ENCODE measurements at regions not wholly inside any gene's neighbourhood (a gene's known extent, or its start where the extent isn't known, plus 50 kb on each side); places are given as distances from the start of the nearest gene placed in this dataset.
"Not testable (repeated sequence)": the region's sequence is repeated elsewhere in the genome, so short reads cannot be mapped to it uniquely, and the experiment has no call there.

DNA sequence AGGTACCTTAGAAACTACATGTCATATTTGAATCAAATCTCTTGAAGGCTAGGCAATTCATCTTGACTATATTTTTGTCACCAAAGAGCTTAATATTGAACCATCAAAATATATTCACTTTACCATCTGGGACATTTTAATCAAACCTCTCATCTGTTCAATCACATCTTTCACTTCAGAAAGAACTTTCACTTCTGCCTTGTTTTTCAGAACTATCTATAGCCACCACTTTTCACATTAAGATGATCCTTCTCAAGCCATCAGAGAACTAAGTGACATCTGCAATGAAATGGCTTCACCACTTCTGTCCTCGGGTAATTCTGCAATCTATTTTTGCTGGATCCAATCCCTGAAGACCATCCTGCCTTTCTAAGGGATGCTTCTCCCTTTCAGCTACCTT is 57.8 kb downstream of the OR2B2 start:
- DNase-seq, result no peak

DNA sequence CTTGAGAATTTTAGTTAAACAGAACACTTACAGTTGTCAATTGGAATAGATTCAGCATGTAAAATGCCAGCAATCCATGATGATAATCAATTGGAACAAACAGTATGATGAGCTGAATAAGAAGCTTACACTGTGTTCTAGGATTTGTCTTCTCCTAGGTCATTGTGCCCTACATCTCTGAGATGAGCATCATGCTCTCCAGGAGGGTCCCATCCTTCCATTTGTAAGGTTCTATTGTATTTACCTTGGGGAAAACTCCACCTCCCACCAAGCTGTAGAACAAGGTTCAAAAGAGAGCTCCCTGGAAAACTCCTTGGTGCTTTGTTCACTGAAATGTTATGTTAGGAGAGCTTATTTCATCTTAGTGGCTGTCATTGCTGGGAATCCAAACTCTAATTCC is 60.8 kb downstream of the OR2B2 start:
- DNase-seq, result no peak

GRCh38 chr6:27849001-27849400 is 63.2 kb downstream of the OR2B2 start:
- DNase-seq, result not testable (repeated sequence)

DNA sequence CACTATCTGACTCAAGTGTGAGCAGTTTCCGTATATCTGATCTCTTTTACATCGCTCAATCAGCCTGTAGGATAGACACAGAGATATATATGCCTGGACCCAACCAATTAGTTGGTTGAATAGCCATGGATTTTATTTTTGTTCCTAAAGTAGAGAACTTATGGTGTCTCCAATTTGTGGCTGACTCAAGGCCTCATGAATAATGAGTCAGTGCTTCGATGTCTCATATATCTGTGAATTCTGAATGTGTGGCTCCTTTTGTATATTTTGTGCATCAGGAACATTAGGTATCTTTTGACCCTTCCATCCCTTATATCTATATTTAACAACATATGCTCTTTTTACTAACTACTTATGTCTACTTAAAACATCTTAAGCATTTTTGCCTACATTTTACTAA is 64.5 kb downstream of the OR2B2 start:
- no peak for DNase-seq

- DNase-seq, result no peak
Measured at GRCh38 chr6:27840572-27840971, 71.6 kb downstream of the OR2B2 start.

DNA sequence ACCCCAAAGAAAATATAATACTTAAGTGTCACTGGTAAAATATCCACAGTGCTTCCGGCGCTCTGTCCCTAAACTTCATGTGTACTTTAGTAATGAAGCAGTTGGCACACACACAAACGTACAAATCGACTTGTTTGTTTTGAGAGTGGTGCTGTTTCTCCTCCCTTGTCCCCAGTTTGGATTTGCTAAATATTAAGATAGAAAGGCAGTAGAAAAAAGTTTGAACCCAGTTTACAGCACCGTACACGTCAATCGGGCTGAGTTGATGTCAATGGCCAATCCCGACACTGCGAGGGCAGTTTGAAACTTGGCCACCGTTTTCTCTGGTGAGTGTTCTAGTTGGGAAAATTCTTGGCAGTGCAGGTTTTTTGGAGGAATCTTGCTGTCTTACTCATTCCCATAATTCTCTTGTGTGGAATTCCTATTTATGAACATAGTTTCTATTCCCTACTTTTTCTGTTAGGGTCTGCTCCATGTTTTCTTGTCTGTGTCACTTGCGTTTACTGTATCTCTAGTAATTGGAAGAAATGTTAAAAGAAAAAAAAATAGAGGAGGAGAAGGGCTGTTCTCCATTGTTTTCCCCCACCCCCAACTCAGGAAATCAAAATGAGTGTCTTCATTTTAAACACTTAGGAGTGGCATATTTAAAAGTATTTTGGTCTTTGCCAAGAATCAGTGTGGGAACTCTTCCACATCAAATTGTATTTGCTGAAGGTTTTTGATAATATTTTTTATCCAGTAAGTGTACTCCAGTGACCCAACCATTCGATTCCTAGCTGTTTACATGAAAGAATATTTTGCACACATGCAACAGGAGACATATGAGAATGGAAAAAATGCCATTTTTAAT is 72.3 kb downstream of the OR2B2 start:
- DNase-seq, result no peak

DNA sequence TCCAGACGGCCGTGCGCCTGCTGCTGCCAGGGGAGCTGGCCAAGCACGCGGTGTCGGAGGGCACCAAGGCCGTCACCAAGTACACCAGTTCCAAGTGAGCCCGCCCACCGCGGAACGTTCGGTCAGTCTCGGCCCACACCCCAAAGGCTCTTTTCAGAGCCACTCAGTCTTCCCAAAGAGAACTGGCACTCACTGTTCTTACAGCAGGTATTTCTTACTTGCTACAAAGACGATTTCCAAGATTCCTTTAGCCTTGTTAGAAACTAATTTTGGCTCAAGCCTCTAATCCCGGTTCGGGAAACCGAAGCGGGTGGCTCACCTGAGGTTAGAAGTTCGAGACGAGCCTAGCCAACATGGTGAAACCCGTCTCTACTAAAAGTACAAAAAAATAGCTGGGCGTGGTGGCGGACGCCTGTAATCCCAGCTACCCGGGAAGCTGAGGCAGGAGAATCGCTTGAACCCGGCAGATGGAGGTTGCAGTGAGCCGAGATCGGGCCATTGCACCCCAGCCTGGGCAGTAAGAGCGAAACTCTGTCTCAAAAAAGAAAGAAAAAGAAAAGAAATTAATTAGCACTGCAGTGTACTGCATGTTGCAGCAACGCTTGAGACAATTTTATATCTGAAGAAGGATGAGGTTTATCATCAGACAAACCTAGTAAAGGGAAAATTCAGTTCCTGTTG is 73.1 kb downstream of the OR2B2 start:
- DNase-seq, result no peak

- peak; percentile 86 for DNase-seq
Measured at GRCh38 chr6:27838058-27838944, 73.9 kb downstream of the OR2B2 start.

- no peak for DNase-seq
Measured at GRCh38 chr6:27837625-27838057, 74.6 kb downstream of the OR2B2 start.

GRCh38 chr6:27836783-27837624 is 75.2 kb downstream of the OR2B2 start:
- peak; percentile 26 for DNase-seq

GRCh38 chr6:27836141-27836782 is 75.9 kb downstream of the OR2B2 start:
- no peak for DNase-seq

- DNase-seq, result no peak
Measured at GRCh38 chr6:27834879-27835549, 77.2 kb downstream of the OR2B2 start.

DNA sequence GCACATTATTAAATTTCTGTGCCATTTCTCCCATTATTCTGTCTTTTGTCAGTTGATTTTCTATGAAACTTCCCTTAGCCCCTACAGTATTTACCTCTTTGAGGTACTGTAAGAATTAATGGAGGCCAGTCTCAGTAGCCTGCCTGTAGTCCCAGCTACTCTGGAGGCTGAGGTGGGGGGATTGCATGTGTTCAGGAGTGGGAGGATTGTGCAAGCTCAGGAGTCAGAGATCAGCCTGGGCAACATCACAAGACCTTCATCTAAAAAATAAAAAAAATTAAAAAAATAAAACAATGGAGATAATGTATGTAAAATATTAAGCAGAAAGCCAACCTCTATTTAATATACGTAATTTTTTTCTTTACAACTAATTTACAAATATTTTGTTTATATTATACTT is 77.8 kb downstream of the OR2B2 start:
- DNase-seq, result no peak

GRCh38 chr6:27831434-27832081 is 80.6 kb downstream of the OR2B2 start:
- DNase-seq, result not testable (repeated sequence)

DNA sequence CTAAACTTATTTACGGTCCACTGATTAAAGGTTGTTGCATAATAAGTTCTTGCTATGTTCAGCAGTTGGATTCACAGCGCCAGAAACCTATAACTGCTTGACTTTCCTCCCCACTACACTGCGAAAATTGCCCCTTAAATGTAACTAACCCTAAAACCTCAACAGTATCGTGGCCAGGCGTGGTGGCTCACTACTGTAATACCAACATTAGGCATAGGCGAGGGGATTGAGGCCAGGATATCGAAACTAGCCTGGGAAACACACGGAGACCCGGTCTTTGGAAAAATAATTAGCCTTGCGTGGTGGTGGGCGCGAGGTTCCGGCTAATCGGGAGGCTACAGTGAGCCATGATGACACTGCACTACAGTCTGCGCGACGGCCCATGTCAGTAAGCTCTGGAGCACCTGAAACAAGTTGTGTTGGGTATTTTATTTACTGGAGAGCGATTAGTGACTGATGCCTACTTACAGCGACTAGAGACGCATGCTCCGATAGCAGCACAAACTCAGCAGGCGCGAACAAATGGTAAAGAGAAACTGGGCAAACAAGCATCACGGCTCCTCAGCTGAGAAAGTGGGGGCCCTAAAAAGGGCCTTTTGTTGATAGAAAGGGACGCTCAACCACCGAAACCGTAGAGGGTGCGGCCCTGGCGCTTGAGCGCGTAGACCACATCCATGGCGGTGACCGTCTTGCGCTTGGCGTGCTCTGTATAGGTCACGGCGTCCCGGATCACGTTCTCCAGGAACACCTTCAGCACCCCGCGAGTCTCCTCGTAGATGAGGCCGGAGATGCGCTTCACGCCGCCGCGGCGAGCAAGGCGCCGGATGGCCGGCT is 81.4 kb downstream of the OR2B2 start:
- not testable (repeated sequence) for DNase-seq

DNA sequence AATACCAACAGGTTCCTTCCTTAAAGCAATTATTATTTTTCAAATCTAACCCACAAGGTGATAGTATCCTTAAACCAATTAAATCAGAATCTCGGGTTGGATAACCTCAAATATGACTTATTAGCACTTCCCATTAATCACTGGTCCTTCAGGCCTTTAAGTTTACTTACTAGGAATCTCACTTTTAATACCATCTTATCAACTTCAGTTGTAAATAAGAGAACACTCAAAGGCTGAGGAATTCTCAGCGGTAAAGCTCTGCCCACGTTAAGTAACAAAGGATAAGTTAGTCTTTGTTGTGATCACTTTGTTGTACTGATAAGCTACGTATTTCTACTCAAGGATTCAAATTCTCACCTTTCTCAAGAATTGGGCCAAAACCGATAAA is 82.0 kb downstream of the OR2B2 start:
- DNase-seq, result no peak

- DNase-seq, result no peak
Measured at GRCh38 chr6:27829453-27830211, 82.6 kb downstream of the OR2B2 start.

- not testable (repeated sequence) for DNase-seq
Measured at GRCh38 chr6:27827477-27827876, 84.7 kb downstream of the OR2B2 start.

GRCh38 chr6:27826612-27826985 is 85.6 kb downstream of the OR2B2 start:
- not testable (repeated sequence) for DNase-seq

Measured in NCI-H2107 (cell line).